Vagina (tissue), 2 donors: ENCODE measurements at regions not wholly inside any gene's neighbourhood (a gene's known extent, or its start where the extent isn't known, plus 50 kb on each side); places are given as distances from the start of the nearest gene placed in this dataset.

Experiments
- POLR2AphosphoS5 ChIP-seq, 2 donors: sonication (generic); formaldehyde crosslinking; IDR thresholded peaks; one replicate each; pipeline ENCODE4 v1.9.0; 2017; ENCODE audit warnings: antibody characterized with exemption in 2 of 2, mild to moderate bottlenecking in 2 of 2, low read depth in 1 of 2; ENCODE audit not compliant: insufficient read depth in 1 of 2
- TF ChIP-seq, protein P1 (sequence below), 3 experiments: fragments of 450-650 bp in 2 of 3; fragments of 200-600 bp in 1 of 3; sonication (generic) in 1 of 3; IDR thresholded peaks; one replicate each; pipeline ENCODE4 v1.5.1; 2017 to 2019; ENCODE audit warnings: antibody characterized with exemption in 3 of 3, mild to moderate bottlenecking in 2 of 3, moderate library complexity in 2 of 3

DNA sequence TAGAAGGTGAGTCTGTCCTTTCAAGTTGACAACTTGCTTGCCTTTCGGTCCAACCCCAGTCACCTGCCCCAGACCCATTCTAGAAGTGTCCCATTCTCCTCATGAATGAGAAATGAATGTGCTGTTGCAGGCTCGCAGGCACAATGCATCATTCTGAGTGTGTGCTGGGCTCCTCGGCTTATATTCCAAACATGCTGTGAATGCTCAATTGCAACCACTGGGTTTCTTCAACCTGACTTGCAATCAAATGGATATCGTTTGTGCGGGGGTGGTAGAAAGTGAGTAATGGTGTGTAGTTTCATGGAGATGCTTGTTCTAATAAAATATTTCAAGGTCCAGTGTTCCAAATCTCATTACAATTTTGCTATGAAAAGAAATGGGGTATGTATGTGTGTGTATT is 256.6 kb upstream of the IL12B start:
- TF ChIP-seq, protein P1, sequence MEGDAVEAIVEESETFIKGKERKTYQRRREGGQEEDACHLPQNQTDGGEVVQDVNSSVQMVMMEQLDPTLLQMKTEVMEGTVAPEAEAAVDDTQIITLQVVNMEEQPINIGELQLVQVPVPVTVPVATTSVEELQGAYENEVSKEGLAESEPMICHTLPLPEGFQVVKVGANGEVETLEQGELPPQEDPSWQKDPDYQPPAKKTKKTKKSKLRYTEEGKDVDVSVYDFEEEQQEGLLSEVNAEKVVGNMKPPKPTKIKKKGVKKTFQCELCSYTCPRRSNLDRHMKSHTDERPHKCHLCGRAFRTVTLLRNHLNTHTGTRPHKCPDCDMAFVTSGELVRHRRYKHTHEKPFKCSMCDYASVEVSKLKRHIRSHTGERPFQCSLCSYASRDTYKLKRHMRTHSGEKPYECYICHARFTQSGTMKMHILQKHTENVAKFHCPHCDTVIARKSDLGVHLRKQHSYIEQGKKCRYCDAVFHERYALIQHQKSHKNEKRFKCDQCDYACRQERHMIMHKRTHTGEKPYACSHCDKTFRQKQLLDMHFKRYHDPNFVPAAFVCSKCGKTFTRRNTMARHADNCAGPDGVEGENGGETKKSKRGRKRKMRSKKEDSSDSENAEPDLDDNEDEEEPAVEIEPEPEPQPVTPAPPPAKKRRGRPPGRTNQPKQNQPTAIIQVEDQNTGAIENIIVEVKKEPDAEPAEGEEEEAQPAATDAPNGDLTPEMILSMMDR (IDR thresholded peaks at IDR 0.05) = no peak
- no peak for TF ChIP-seq POLR2AphosphoS5 (IDR thresholded peaks at IDR 0.05; ENCODE audit: insufficient read depth in 1 of 2, low read depth in 1 of 2)
